Spleen (tissue), 11 donors: ENCODE measurements at regions not wholly inside any gene's neighbourhood (a gene's known extent, or its start where the extent isn't known, plus 50 kb on each side); places are given as distances from the start of the nearest gene placed in this dataset.

ENCODE experiments used
- DNase-seq: peaks from one replicate; pipeline ENCODE4 v3.0.0-alpha.2; 2020
- H3K27ac ChIP-seq, 8 donors: fragments of 200-600 bp; sonication (generic) in 7 of 8; 1 replicate in 4 of 8; 2 replicates in 4 of 8; pipeline versions ENCODE4 v1.5.0 to v1.8.0; 2016 to 2021; ENCODE audit warnings: inconsistent platforms in 4 of 8, mild to moderate bottlenecking in 4 of 8, moderate library complexity in 1 of 8
- H3K27me3 ChIP-seq, 7 donors: fragments of 200-600 bp; sonication (generic) in 6 of 7; replicated peaks in 1 of 7; 1 replicate in 4 of 7; 2 replicates in 3 of 7; pipeline versions ENCODE4 v1.5.0 to v1.8.0; 2016 to 2021; ENCODE audit warnings: inconsistent platforms in 3 of 7, mild to moderate bottlenecking in 1 of 7
- H3K36me3 ChIP-seq, 6 donors: fragments of 200-600 bp; sonication (generic) in 5 of 6; 1 replicate in 4 of 6; 2 replicates in 2 of 6; pipeline versions ENCODE4 v1.5.0 to v1.8.0; 2016 to 2021; ENCODE audit warnings: inconsistent platforms in 2 of 6
- H3K4me1 ChIP-seq, 6 donors: fragments of 200-600 bp; sonication (generic) in 5 of 6; 1 replicate in 3 of 6; 2 replicates in 3 of 6; pipeline versions ENCODE4 v1.5.0 to v1.8.0; 2016 to 2021; ENCODE audit warnings: inconsistent platforms in 3 of 6
- H3K4me3 ChIP-seq, 8 donors: fragments of 200-600 bp; sonication (generic) in 7 of 8; 1 replicate in 4 of 8; 2 replicates in 4 of 8; pipeline versions ENCODE4 v1.5.0 to v1.8.0; 2016 to 2021; ENCODE audit warnings: inconsistent platforms in 4 of 8, mild to moderate bottlenecking in 4 of 8, moderate library complexity in 2 of 8
- H3K9me3 ChIP-seq, 8 donors: fragments of 200-600 bp; sonication (generic) in 7 of 8; 1 replicate in 4 of 8; 2 replicates in 4 of 8; pipeline versions ENCODE4 v1.5.0 to v1.8.0; 2016 to 2021; ENCODE audit warnings: inconsistent platforms in 4 of 8
- POLR2A ChIP-seq, 3 donors: fragments of 450-650 bp; IDR thresholded peaks; one replicate each; pipeline ENCODE4 v1.5.1; 2017; ENCODE audit warnings: antibody characterized with exemption in 3 of 3, mild to moderate bottlenecking in 1 of 3
- POLR2AphosphoS5 ChIP-seq, 3 donors: sonication (generic); formaldehyde crosslinking; IDR thresholded peaks; one replicate each; pipeline ENCODE4 v1.5.1; 2017; ENCODE audit warnings: antibody characterized with exemption in 3 of 3
- WGBS, 5 donors: extraction: QIAGEN DNeasy Blood & Tissue Kit in 3 of 5; methylation state at CpG; one replicate each; pipeline versions ENCODE4 v1.1.5 to v1.1.7; 2013 to 2018; 5-methylcytosine and 5-hydroxymethylcytosine counted together
- intact Hi-C: fragments of 100-400 bp; cut with DNase I; formaldehyde crosslinking; loops from one replicate; pipeline ENCODE4 v1.15.0; 2023; ENCODE audit warnings: low total_unique reads
- TF ChIP-seq, protein P1 (sequence below), 11 experiments: fragments of 200-600 bp in 7 of 11; fragments of 450-650 bp in 4 of 11; sonication (generic) in 4 of 11; IDR thresholded peaks in 8 of 11; conservative IDR thresholded peaks in 3 of 11; 1 replicate in 7 of 11; 2 replicates in 4 of 11; pipeline versions ENCODE4 v1.4.0 to v1.8.0; 2016 to 2021; ENCODE audit warnings: antibody characterized with exemption in 11 of 11, inconsistent platforms in 4 of 11, mild to moderate bottlenecking in 1 of 11
- donor health status: healthy with polysubstance abuse.
- donor health status: DM: no; HTN: no; CAD: no; lungs with moderate emphysema.
- donor health status: DM: no; HTN: no; CAD: no.
- donor health status: Bipolar disorder and iron deficiency.
- donor health status: healthy.
- donor health status: DM: no; HTN: no; CAD: no.
- donor health status: DM: yes; HTN: yes; CAD: no.

DNA sequence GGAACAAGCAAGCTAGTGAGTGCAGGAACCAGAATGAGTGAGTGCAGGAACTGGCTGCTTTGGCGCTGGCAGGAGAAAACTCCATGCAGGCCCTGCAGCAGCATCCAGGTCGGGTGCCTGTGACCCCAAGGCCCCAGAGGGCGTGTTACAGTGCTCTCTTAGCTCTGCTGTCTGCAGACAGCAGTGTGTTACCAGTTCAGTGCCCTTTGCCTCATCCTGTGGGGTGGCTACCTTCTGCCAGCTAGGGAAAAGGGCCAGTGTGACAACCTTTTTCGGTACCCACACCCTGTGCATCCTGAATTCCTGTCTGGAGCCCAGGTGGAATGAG is 202.3 kb upstream of the SMIM31 start:
- intact Hi-C loops, result no loop called here
- no peaks in the 10 kb centered on the region for H3K27me3 ChIP-seq
- H3K4me3 ChIP-seq, result no peak overlapping the region
- peaks cover 0 to 25% (median 19%) of the 10 kb centered on the region in 8 donors for H3K9me3 ChIP-seq
- DNase-seq, result no peak
- H3K36me3 ChIP-seq, result no peaks in the 10 kb centered on the region
- no peak overlapping the region for H3K27ac ChIP-seq
- 50 to 73% (median 61%) methylated on average over 2 to 4 of the region's 4 CpGs for WGBS, 5 donors
- no peaks in the 10 kb centered on the region for H3K4me1 ChIP-seq
- TF ChIP-seq, protein P1, sequence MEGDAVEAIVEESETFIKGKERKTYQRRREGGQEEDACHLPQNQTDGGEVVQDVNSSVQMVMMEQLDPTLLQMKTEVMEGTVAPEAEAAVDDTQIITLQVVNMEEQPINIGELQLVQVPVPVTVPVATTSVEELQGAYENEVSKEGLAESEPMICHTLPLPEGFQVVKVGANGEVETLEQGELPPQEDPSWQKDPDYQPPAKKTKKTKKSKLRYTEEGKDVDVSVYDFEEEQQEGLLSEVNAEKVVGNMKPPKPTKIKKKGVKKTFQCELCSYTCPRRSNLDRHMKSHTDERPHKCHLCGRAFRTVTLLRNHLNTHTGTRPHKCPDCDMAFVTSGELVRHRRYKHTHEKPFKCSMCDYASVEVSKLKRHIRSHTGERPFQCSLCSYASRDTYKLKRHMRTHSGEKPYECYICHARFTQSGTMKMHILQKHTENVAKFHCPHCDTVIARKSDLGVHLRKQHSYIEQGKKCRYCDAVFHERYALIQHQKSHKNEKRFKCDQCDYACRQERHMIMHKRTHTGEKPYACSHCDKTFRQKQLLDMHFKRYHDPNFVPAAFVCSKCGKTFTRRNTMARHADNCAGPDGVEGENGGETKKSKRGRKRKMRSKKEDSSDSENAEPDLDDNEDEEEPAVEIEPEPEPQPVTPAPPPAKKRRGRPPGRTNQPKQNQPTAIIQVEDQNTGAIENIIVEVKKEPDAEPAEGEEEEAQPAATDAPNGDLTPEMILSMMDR (IDR thresholded peaks at IDR 0.05 in 8 of 11, conservative IDR thresholded peaks at IDR 0.05 in 3 of 11), result no peak
- TF ChIP-seq POLR2AphosphoS5 (IDR thresholded peaks at IDR 0.05), result no peak
- no peak for TF ChIP-seq POLR2A (IDR thresholded peaks at IDR 0.05)

DNA sequence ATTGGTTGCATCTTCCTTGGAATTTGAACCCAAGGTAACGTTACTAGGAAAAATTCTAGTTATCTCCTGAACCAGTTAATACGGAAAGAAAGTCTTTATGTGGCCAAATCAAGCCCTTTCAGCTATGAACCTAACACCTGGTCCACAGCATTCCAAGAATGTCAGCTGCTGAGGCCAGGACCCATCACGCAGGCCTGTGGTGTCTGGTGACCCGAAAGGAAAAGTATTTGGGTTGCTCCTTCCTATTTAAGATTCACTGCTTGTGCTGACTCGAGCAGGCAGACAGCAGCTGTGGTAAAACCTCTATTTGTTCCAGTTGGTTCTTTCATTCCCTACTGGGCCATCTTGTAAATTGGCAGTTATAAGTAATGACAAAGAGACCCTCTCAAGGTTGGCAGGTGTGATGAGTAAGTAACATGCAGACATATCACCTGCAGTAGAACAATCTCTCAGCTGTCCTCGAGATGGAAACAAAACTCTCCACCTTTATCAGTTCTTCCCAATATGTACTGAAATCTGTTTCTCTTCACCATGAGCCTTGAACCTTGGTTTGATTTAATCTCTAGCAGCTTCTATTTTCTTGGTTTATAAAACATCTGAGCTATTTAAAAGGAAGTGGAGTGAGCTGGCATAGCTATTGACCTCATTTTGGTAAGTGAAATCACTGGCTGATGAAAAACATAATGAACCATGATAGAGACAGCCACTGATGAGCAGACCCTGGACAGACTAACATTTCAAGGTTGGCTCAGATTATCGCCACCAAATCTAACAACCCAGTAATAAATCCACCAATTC is 182.1 kb upstream of the SMIM31 start:
- intact Hi-C loops, result no loop called here
- H3K27ac ChIP-seq, result no peak overlapping the region
- TF ChIP-seq POLR2A (IDR thresholded peaks at IDR 0.05), result no peak
- TF ChIP-seq POLR2AphosphoS5 (IDR thresholded peaks at IDR 0.05), result no peak
- TF ChIP-seq, protein P1 (IDR thresholded peaks at IDR 0.05 in 8 of 11, conservative IDR thresholded peaks at IDR 0.05 in 3 of 11), result no peak
- no peaks in the 10 kb centered on the region for H3K4me1 ChIP-seq
- H3K36me3 ChIP-seq, result no peaks in the 10 kb centered on the region
- DNase-seq, result no peak
- no peaks in the 10 kb centered on the region for H3K27me3 ChIP-seq
- peaks cover 0 to 19% (median 5%) of the 10 kb centered on the region in 8 donors for H3K9me3 ChIP-seq
- H3K4me3 ChIP-seq, result no peak overlapping the region
- WGBS, 5 donors, result 61 to 70% (median 65%) methylated on average over 7 of the region's 7 CpGs

DNA sequence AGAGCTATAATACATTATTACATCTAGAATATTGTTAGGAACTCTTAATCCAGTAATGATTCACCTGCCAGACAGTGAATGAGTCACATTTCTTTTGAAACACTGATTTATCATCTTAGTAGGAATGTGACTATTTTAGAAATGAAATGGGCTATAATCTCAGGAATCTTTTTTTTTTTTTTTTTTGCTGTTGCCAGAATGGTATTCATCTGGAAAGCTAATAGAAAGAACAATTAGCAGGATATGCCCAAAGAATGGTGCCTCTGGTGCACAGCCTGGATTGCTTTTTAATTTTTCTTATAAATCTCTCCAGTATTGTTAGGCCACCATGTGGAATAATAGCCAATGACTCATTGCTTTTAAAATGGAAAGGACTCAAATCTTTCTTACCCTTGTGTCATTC is 181.1 kb upstream of the SMIM31 start:
- Histone ChIP-seq H3K27ac (no peak overlapping the region), H3K36me3 (no peaks in the 10 kb centered on the region), H3K9me3 (peaks cover 0 to 22% (median 5%) of the 10 kb centered on the region in 8 donors), H3K4me3 (no peak overlapping the region), H3K27me3 (no peaks in the 10 kb centered on the region), H3K4me1 (no peaks in the 10 kb centered on the region)
- TF ChIP-seq POLR2A (IDR thresholded peaks at IDR 0.05) (no peak), POLR2AphosphoS5 (IDR thresholded peaks at IDR 0.05) (no peak)
- TF ChIP-seq, protein P1 (IDR thresholded peaks at IDR 0.05 in 8 of 11, conservative IDR thresholded peaks at IDR 0.05 in 3 of 11), result no peak
- intact Hi-C loops, result no loop called here
- DNase-seq, result no peak

DNA sequence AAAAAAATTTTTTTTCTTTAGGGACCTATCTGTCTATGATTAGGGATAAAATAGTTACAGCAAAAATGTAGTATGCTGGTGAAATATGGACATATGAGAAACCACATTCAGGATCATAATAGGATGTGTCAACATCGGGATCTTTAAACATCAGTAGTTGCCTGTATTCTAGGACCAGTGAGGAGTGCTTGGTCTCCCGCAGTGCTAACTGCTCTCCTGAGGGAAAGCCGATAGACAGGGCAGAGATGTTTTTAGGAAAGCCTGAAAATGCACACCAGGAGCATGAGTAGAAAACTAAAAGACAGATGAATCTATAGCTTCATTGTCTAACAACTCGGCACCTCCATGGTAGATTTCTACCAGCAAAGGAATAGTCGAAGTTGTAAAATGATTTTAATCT is 178.1 kb upstream of the SMIM31 start:
- Histone ChIP-seq H3K4me3 (no peak overlapping the region), H3K36me3 (no peaks in the 10 kb centered on the region), H3K9me3 (peaks cover 0 to 22% (median 7%) of the 10 kb centered on the region in 8 donors), H3K27ac (no peak overlapping the region), H3K27me3 (no peaks in the 10 kb centered on the region), H3K4me1 (no peaks in the 10 kb centered on the region)
- intact Hi-C loops, result no loop called here
- WGBS, 5 donors, result 82 to 93% (median 89%) methylated on average over 5 of the region's 5 CpGs
- DNase-seq, result no peak
- TF ChIP-seq POLR2AphosphoS5 (IDR thresholded peaks at IDR 0.05), result no peak
- TF ChIP-seq POLR2A (IDR thresholded peaks at IDR 0.05), result no peak
- TF ChIP-seq, protein P1 (IDR thresholded peaks at IDR 0.05 in 8 of 11, conservative IDR thresholded peaks at IDR 0.05 in 3 of 11), result no peak
